ENCODE measurements at regions not wholly inside any gene's neighbourhood (a gene's known extent, or its start where the extent isn't known, plus 50 kb on each side); places are given as distances from the start of the nearest gene placed in this dataset.

DNA sequence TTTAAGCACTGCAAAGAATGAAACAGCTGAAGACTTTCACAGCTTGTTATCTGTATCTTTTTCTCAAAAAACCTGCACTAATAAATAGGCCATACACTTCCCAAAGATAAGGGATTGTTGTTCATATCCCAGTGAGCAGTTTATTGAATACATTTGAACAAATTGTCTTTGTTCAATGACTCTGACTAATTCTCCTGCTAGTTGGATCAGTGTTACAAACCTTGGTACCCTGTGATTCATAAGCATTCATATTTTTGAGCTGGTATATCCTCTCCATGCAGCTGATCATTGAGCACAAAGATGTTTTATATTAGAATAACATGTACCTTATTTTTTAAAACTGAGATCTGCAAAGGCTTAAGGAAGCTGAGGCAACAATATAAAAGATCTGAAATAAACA, 58.9 kb upstream of the FSCB start:
- no TSS peak for BruUV-seq (replicated peaks)
- H3K9ac ChIP-seq (ENCODE audit: insufficient read depth, low read depth, low read length) = no peak overlapping the region
- CTCF ChIA-PET (ENCODE audit: low intra/inter-chr PET ratio, low total read pairs) = no interaction called here
- no peak for ATAC-seq
- POLR2A ChIA-PET = no interaction called here
- TF ChIP-seq FOXO1 (CRISPR knock-in tag; IDR thresholded peaks at IDR 0.05) (no peak), BORCS8-MEF2B (CRISPR knock-in tag; IDR thresholded peaks at IDR 0.05) (no peak), CENPX (CRISPR knock-in tag; IDR thresholded peaks at IDR 0.05) (no peak), TEAD3 (CRISPR knock-in tag; optimal IDR thresholded peaks at IDR 0.05; ENCODE audit: borderline replicate concordance) (no peak), CENPT (CRISPR knock-in tag; IDR thresholded peaks at IDR 0.05; ENCODE audit: low read depth) (no peak), RARG (CRISPR knock-in tag; IDR thresholded peaks at IDR 0.05; ENCODE audit: low read depth) (no peak), SNAI1 (CRISPR knock-in tag; IDR thresholded peaks at IDR 0.05; ENCODE audit: borderline replicate concordance) (no peak), REPIN1 (CRISPR knock-in tag; IDR thresholded peaks at IDR 0.05; ENCODE audit: borderline replicate concordance, low read depth) (no peak)
- TF ChIP-seq, protein P1, sequence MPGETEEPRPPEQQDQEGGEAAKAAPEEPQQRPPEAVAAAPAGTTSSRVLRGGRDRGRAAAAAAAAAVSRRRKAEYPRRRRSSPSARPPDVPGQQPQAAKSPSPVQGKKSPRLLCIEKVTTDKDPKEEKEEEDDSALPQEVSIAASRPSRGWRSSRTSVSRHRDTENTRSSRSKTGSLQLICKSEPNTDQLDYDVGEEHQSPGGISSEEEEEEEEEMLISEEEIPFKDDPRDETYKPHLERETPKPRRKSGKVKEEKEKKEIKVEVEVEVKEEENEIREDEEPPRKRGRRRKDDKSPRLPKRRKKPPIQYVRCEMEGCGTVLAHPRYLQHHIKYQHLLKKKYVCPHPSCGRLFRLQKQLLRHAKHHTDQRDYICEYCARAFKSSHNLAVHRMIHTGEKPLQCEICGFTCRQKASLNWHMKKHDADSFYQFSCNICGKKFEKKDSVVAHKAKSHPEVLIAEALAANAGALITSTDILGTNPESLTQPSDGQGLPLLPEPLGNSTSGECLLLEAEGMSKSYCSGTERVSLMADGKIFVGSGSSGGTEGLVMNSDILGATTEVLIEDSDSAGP (CRISPR knock-in tag; IDR thresholded peaks at IDR 0.05; ENCODE audit: borderline replicate concordance) = no peak
- TF ChIP-seq, protein P2, sequence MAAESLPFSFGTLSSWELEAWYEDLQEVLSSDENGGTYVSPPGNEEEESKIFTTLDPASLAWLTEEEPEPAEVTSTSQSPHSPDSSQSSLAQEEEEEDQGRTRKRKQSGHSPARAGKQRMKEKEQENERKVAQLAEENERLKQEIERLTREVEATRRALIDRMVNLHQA (CRISPR knock-in tag; IDR thresholded peaks at IDR 0.05) = no peak
- H3K79me2 ChIP-seq (ENCODE audit: insufficient read depth, low read length) = no peaks in the 10 kb centered on the region
- H3K27ac ChIP-seq (ENCODE audit: extremely low read length, insufficient read depth, low read length) = no peak overlapping the region
- no peak for DNase-seq (ENCODE audit: low spot score)
- in situ Hi-C loops (cut with HindIII; ENCODE audit: extremely low pct_ligation_motif_present, low pct_unique_long_range_greater_than_20kb) (no loop called here), intact Hi-C loops (cut with micrococcal nuclease; ENCODE audit: unreplicated experiment) (no loop called here)
- H3K9me3 ChIP-seq (ENCODE audit: low read length) = no peaks in the 10 kb centered on the region
- H3K27me3 ChIP-seq (ENCODE audit: control insufficient read depth in 1 of 2, insufficient read depth in 2 of 2, low read length in 2 of 2) = no peaks in the 10 kb centered on the region
- no peak for FAIRE-seq
- H4K20me1 ChIP-seq (ENCODE audit: insufficient read depth, low read length) = no peaks in the 10 kb centered on the region
- H2AFZ ChIP-seq (ENCODE audit: low read length) = no peak overlapping the region
- H3K36me3 ChIP-seq (replicated peaks in 1 of 2; ENCODE audit: control insufficient read depth in 1 of 2, insufficient read depth in 2 of 2, low read length in 2 of 2) = no peaks in the 10 kb centered on the region
- no peak overlapping the region for H3K4me3 ChIP-seq (replicated peaks in 1 of 3; ENCODE audit: insufficient read depth in 1 of 3, low read depth in 2 of 3, low read length in 3 of 3)
- no peak overlapping the region for H3K4me2 ChIP-seq (ENCODE audit: low read depth, low read length)
- no peaks in the 10 kb centered on the region for H3K4me1 ChIP-seq (ENCODE audit: insufficient read depth, low read length)

Measured in HepG2 (cell line).